HG03045 (cell line): ENCODE measurements at regions not wholly inside any gene's neighbourhood (a gene's known extent, or its start where the extent isn't known, plus 50 kb on each side); places are given as distances from the start of the nearest gene placed in this dataset.

ENCODE experiments used
- ATAC-seq: cut with Tn5 transposase; IDR thresholded peaks from one replicate; pipeline ENCODE4 v1.9.1; 2021; ENCODE audit warnings: mild to moderate bottlenecking, moderate library complexity; ENCODE audit not compliant: unreplicated experiment

GRCh38 chr2:145041706-145042105, 521.8 kb upstream of the ZEB2 start:
- ATAC-seq = no peak

- no peak for ATAC-seq
Observed at GRCh38 chr2:145040433-145040832, 520.5 kb upstream of the ZEB2 start.

DNA sequence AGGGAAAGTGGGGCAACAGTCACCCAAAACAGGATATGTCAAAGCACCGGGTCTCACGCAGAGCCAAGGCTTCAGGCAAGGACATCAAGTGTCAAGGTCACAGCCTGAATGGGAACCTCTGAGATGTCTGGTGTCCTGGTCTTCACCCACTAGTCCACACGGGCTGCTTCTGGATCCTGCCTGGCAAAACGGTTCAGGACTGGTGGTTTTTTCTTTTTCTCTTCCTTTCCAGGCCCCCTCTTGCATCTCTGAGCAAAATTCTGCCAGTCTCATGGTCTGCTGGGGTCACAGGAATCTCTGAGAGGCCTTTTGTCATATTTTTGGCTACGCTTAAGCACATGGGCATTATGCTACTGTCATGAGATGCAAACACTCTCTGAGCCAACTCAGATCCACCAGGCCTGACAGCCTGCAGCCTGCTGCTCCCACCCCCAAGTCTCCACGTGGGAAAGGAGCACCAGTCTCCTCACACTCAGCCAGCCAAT, 518.2 kb upstream of the ZEB2 start:
- no peak for ATAC-seq

GRCh38 chr2:145036421-145037011, 516.6 kb upstream of the ZEB2 start:
- no peak for ATAC-seq

- ATAC-seq = no peak
Observed at GRCh38 chr2:145034511-145034910, 514.6 kb upstream of the ZEB2 start.

DNA sequence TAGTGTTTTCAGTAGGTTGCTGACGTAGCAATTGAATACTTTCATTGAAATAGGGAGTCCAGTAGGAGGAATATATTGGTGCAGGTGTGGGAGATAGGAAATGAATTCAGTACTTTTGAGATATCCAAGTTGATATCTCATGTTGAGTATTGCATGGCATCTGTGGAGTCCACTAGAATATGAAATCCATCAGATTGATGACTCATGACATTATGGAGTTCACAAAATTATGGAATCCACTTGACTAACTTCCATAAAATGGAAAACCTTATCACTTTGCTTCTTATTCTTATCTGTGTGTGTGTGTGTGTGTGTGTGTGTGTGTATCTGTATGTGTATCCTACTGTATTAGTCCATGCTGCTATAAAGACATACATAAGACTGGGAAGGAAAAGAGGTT, 513.5 kb upstream of the ZEB2 start:
- no peak for ATAC-seq

- ATAC-seq = no peak
Observed at GRCh38 chr2:145032791-145033190, 512.9 kb upstream of the ZEB2 start.

DNA sequence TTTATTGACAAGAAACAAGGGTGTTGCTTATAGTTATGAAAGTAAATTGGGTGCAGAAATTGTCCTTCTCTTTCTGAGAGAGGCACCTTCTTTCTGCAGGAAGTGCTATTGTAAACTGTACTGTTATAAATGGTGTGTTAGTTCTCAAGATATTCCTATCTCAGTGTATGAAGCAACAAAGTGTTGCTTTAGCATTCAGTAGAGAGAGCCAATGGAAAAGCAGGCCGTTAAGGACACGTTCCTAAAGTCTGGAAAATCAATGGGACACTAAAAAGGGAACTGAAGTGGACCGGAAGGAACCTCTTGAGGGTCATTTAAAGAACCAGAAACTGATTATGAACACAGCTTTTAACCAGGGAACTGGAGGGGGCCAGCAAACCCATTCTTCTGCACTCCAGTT, 510.0 kb upstream of the ZEB2 start:
- ATAC-seq = no peak

- ATAC-seq = no peak
Observed at GRCh38 chr2:145029081-145029480, 509.2 kb upstream of the ZEB2 start.

- ATAC-seq = no peak
Observed at GRCh38 chr2:145028101-145028920, 508.4 kb upstream of the ZEB2 start.

DNA sequence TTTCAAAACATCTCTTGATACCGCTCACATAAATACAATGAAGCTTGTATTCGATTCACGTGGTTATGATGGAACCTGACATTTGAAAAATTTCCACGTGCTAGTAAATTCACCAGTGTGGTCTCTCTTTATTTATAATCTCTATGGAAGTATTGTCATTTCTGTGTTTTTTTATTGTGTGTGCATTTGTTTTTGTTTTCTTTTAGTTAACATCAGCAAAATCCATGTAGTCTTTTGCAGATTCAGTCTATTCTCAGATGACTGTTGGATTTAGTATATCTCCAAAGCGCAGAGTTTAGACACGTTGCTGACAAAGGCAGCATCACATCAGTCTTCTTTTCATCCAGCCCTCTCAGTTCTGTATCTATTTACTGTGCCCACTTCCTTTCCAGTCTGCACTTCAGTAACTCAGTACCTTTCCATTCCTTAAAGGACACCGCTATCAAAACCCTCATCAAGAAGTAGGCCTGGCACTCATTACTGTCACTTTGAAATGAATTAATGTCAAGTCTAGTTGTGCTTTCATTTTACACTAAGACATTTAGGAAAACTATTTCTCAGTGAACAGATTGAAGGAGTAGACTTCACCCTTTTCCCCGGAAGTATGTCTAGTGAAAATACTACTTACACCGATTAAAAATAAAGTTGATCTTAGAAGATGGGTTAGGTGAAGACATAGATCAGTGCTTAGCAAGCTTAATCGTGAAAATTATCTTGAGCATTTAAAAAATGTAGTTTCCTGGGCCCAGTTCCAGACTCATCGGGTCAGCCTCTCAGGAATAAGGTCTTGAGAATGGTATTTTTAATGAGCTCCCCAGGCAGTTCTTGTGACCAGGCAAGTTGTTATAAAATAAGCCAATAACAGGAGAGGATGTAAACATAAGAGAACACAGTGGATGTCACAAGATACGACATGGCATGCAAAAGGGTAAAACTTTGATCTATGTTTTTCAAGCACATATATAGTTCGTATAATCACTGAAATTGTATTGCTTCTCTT, 506.8 kb upstream of the ZEB2 start:
- ATAC-seq = no peak

- no peak for ATAC-seq
Observed at GRCh38 chr2:145025382-145025781, 505.5 kb upstream of the ZEB2 start.

DNA sequence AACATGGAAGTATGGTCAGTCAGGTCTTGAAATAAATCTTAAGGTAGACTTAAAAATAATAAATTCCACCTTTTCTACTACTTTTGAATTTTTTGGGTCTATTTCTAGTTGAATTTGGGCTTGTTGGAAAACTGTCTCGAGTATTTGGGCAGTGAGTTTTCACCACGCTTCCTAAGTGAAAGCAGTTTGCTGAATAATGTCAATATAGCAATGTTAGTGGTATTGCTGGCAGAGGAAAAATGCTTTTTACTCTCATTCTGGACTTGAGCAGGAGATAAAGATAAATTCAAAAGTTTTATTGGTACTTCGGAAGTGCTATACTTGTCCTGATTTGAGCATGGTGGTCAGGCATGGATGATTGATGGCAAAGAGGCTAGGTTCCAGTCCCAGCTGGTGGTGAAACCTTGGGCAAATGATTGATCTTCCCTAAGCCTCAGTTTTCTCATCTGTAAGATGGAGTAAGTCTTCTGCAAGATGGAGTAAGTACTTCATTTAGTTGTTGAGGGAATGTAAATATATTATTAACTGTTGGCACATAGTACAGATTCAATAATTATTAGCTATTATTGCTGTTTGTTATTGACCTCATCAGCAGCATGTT, 503.5 kb upstream of the ZEB2 start:
- no peak for ATAC-seq

DNA sequence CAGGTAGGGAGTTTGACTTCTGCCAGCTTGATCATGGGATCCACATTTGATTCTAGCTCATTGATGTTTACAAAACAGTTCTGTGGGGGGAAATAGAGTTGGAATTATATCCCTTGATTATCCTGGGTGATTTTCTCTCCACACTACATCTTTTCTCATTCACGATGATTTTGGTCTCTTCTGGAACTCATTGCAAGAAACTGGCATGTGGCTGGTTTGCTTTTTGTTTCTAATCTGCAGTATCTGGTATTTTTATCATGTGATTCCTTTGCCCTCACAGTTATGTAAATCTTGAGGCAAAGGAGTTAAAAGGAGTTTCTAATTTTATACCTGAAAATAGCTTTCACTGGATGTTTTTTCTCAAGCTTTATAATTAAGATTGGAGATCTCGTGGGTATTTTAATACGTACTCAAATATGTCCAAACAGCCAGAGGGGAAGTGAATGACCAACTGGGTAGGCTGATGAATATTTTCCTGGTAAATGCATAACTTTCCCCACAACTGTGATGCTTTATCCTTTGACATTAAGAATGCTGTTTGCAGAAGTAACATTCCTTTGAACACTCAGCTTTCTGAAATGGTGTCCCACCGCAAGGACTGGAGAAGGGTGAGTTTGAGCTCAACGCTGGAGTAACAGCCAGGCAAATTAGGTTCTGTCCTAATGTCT, 502.9 kb upstream of the ZEB2 start:
- no peak for ATAC-seq

DNA sequence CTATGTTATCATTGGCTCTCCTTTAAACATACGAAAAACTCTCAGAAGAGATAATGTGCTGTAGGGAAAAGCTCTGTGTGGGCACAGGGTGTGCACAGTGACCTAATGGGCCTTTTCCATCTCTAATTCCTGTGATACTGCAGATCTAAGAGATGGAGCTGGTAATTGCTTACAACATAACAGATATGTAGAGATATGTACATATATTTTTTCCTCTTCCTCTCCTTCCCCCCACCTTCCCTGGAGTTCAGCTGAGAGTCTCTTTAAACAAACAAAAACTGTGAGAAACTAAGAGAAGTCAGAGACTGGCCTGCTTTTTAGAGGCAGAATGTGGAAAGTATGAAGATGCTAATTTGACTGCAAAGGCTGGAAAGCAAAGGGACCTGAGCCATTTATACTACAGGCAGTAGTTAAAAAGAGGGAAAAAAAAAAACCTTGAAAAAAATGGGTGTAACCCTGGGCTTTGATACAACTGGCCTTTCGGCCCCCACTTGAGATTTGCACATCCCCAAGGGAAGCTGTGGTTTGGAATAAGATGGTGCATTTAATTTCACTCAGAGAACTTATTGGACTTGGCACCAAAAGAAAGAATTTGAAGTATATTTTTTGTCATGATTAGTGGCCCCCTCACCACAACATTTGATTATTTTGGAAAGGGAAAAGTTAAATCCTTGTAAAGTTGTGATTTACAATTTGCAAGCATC, 502.2 kb upstream of the ZEB2 start:
- ATAC-seq = no peak

DNA sequence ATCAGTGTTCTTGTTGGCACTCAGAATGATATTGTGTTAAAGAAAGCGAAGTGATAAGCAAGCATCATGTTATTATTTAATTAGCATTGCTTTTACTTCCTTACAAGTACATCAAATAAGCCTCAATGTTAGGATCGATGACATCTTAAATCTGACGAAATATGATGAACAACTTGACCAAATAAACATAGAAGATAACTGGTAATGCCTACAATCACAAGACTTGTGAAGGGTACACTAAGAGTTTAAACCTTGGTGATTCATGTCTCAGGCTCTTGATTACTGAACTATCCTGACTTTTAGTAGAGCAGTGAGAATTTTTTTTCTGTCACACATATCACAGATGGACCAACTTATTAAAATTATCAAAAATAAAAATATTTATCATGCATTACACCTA, 500.8 kb upstream of the ZEB2 start:
- ATAC-seq = no peak

DNA sequence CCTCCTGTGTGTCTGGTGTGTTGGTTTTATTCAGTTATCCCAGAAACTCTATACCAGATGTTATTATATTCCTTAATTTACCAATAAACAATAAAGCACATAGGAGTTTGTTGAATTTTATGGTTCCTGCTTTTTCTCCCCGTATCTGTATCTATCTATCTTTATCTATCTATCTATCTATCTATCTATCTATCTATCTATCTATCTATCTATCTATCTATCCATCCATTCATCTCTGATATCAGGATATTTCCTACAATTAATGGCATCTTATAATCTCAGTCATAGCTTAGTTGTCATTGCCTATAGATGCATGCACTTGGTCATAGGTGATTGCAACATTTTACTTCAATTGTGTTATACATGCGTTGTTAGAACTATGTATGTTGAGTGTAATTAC, 500.2 kb upstream of the ZEB2 start:
- no peak for ATAC-seq

GRCh38 chr2:145018502-145018901, 498.6 kb upstream of the ZEB2 start:
- no peak for ATAC-seq

GRCh38 chr2:145017149-145017548, 497.2 kb upstream of the ZEB2 start:
- no peak for ATAC-seq

DNA sequence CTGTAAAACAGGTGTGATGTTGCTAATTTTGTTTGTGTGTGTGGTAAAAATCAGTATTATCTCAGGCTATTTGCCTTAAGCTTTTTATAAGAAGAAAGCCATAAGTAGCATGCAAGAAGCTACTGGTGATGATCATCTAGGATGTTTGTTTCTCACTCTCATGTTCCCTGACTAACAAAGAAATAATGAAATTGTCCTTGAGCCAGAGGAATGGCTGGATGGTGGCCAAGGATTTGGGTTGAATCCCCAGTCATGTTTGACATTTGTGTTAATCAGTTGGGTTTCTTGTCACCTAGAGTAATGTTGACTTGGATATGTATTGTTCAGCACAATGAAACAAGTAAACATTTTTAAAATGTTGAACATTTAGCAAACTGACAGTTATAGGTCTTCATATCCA, 496.8 kb upstream of the ZEB2 start:
- no peak for ATAC-seq
